MCF 10A (cell line): ENCODE measurements at regions not wholly inside any gene's neighbourhood (a gene's known extent, or its start where the extent isn't known, plus 50 kb on each side); places are given as distances from the start of the nearest gene placed in this dataset.

Source experiments
- BruUV-seq: library from RNA; stranded (reverse); fragments of 400-500 nt; replicated peaks from 2 replicates; lab custom pipeline; 2021; lab: Mats Ljungman, UMichigan
- CTCF ChIA-PET: fragments of 300-600 bp; sonication (Branson Sonifier 250); formaldehyde crosslinking; extraction: SDS; loops from one replicate; lab custom pipeline; 2021; ENCODE audit warnings: antibody characterized with exemption, inconsistent platforms; lab: Yijun Ruan, JAX
- POLR2A ChIA-PET: fragments of 300-600, 350-650 bp; sonication (Branson Sonifier 250); formaldehyde crosslinking; extraction: SDS; loops from one replicate; lab custom pipeline; 2020; ENCODE audit warnings: antibody characterized with exemption, inconsistent platforms; lab: Yijun Ruan, JAX
- DNase-seq: peaks from one replicate; pipeline ENCODE4 v3.0.0-alpha.2; 2018; ENCODE audit not compliant: unreplicated experiment
- H3K27ac Mint-ChIP-seq: one replicate; pipeline ENCODE4 v1.8.0; 2022; ENCODE audit warnings: mild to moderate bottlenecking, low read depth, mixed read lengths; ENCODE audit not compliant: unreplicated experiment
- H3K27me3 Mint-ChIP-seq: one replicate; pipeline ENCODE4 v1.8.0; 2022; ENCODE audit warnings: mixed read lengths; ENCODE audit not compliant: insufficient read depth, unreplicated experiment
- H3K36me3 Mint-ChIP-seq: one replicate; pipeline ENCODE4 v1.8.0; 2022; ENCODE audit warnings: mild to moderate bottlenecking, moderate library complexity, mixed read lengths; ENCODE audit not compliant: insufficient read depth, unreplicated experiment
- H3K4me1 Mint-ChIP-seq: one replicate; pipeline ENCODE4 v1.8.0; 2022; ENCODE audit warnings: mixed read lengths; ENCODE audit not compliant: insufficient read depth, unreplicated experiment
- H3K4me3 Mint-ChIP-seq: one replicate; pipeline ENCODE4 v1.8.0; 2022; ENCODE audit warnings: mild to moderate bottlenecking, moderate library complexity, mixed read lengths; ENCODE audit not compliant: unreplicated experiment
- H3K9me3 Mint-ChIP-seq: one replicate; pipeline ENCODE4 v1.8.0; 2022; ENCODE audit warnings: mixed read lengths; ENCODE audit not compliant: unreplicated experiment
- CTCF ChIP-seq: fragments of 200-600 bp; IDR thresholded peaks from one replicate; pipeline ENCODE4 v1.8.0; 2022; ENCODE audit warnings: antibody characterized with exemption, mild to moderate bottlenecking; ENCODE audit not compliant: unreplicated experiment
- intact Hi-C: fragments of 100-400 bp; cut with micrococcal nuclease; formaldehyde crosslinking; loops from 2 replicates; pipeline ENCODE4 v1.14.1; 2022

DNA sequence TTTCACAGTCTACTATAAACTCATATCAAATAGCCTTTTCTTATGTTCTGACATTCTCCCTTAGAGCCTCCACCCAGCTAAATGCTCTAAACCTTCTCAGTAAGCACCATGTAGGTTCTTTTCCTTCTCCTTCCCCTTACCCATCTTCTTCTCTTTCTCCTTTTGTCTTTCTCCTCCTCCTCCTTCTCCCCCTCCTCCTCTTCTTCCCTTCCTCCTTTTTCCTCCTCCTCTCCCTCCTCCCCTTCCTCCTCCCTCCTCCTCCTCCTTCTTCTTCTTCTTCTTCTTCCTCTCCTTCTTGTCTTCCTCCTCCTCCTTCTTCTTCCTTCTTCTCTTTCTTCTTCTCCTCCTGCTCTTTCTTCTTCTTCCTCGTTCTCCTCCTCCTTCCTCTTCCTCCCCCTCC, 85.2 kb upstream of the KCNAB1 start:
- H3K27ac Mint-ChIP-seq: no peak overlapping the region
- no peak overlapping the region for H3K4me3 Mint-ChIP-seq
- TF ChIP-seq CTCF: no peak
- CTCF ChIA-PET: interaction anchor here (1.7 kb wide), 1 partner anchor 9 kb away, joined by 7 read pairs; no protein-coding TSS in a partner anchor
- no peaks in the 10 kb centered on the region for H3K9me3 Mint-ChIP-seq
- POLR2A ChIA-PET: no interaction called here
- intact Hi-C loops: no loop called here
- H3K4me1 Mint-ChIP-seq: no peaks in the 10 kb centered on the region
- no TSS peak for BruUV-seq
- peaks cover 25% of the 10 kb centered on the region for H3K27me3 Mint-ChIP-seq
- H3K36me3 Mint-ChIP-seq: peaks cover 6% of the 10 kb centered on the region
- DNase-seq: no peak

- no peak for DNase-seq
- Mint-ChIP-seq H3K27me3 (peaks cover 17% of the 10 kb centered on the region), H3K27ac (no peak overlapping the region), H3K36me3 (peaks cover 5% of the 10 kb centered on the region), H3K4me1 (no peaks in the 10 kb centered on the region), H3K9me3 (no peaks in the 10 kb centered on the region), H3K4me3 (no peak overlapping the region)
- ChIA-PET POLR2A (no interaction called here), CTCF (no interaction called here)
- no TSS peak for BruUV-seq
- TF ChIP-seq CTCF: no peak
- intact Hi-C loops: no loop called here
Measured at GRCh38 chr3:156036258-156037053, 83.9 kb upstream of the KCNAB1 start.

- H3K27me3 Mint-ChIP-seq: peaks cover 11% of the 10 kb centered on the region
- intact Hi-C loops: no loop called here
- H3K9me3 Mint-ChIP-seq: no peaks in the 10 kb centered on the region
- H3K36me3 Mint-ChIP-seq: no peaks in the 10 kb centered on the region
- no peak for DNase-seq
- POLR2A ChIA-PET: no interaction called here
- H3K27ac Mint-ChIP-seq: no peak overlapping the region
- CTCF ChIA-PET: no interaction called here
- H3K4me1 Mint-ChIP-seq: no peaks in the 10 kb centered on the region
- no peak for TF ChIP-seq CTCF
- no peak overlapping the region for H3K4me3 Mint-ChIP-seq
- no TSS peak for BruUV-seq
Measured at GRCh38 chr3:156037356-156037755, 83.0 kb upstream of the KCNAB1 start.

DNA sequence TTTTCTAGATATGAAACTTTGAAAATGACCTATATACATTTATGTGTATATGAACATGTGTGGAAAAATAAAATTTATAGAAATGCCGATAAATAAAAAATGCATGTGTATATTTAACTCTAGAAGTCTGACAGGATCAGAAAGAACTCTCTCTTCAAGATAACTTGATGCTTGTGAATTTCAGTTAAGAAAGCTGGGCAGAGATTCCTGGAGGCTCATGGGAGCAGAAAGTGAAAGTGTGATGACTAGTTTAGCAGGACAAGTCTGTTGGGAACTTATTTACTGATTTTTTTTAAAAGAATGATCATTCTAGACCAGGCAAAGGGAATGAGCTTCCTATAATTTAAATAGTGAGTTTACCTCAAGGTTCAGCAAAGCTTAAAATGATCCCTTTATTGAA, 81.5 kb upstream of the KCNAB1 start:
- intact Hi-C loops: no loop called here

More for the DNA sequence above, 81.5 kb upstream of the KCNAB1 start:
- no peak overlapping the region for H3K27ac Mint-ChIP-seq
- H3K27me3 Mint-ChIP-seq: peaks cover 17% of the 10 kb centered on the region
- DNase-seq: no peak
- BruUV-seq: no TSS peak
- H3K4me1 Mint-ChIP-seq: no peaks in the 10 kb centered on the region
- ChIA-PET CTCF (interaction anchor here (0.6 to 0.8 kb wide), 2 partner anchors 22 to 109 kb away, joined by 3 to 4 read pairs; no protein-coding TSS in a partner anchor), POLR2A (no interaction called here)
- no peak overlapping the region for H3K4me3 Mint-ChIP-seq
- TF ChIP-seq CTCF: no peak
- H3K36me3 Mint-ChIP-seq: no peaks in the 10 kb centered on the region
- H3K9me3 Mint-ChIP-seq: no peaks in the 10 kb centered on the region
